Panc1 (cell line): ENCODE measurements at regions not wholly inside any gene's neighbourhood (a gene's known extent, or its start where the extent isn't known, plus 50 kb on each side); places are given as distances from the start of the nearest gene placed in this dataset.

Experiments
- ATAC-seq: fragments of 200-7000 bp; cut with Tn5 transposase; 2 replicates; pipeline ENCODE4 v1.9.1; 2020; ENCODE audit warnings: mild to moderate bottlenecking, moderate library complexity
- BruUV-seq: library from RNA; stranded (reverse); fragments of 400-500 nt; replicated peaks from 2 replicates; lab custom pipeline; 2021; lab: Mats Ljungman, UMichigan
- CTCF ChIA-PET: fragments of 300-600 bp; sonication (Branson Sonifier 250); formaldehyde crosslinking; loops from one replicate; lab custom pipeline; 2022; ENCODE audit warnings: antibody characterized with exemption; lab: Charles Lee
- POLR2A ChIA-PET: fragments of 300-600 bp; sonication (Branson Sonifier 250); formaldehyde crosslinking; loops from one replicate; lab custom pipeline; 2022; ENCODE audit warnings: antibody characterized with exemption; lab: Charles Lee
- DNase-seq: peaks from one replicate; pipeline ENCODE4 v3.0.0-alpha.2; 2010; ENCODE audit warnings: low read depth, low spot score
- H3K27ac ChIP-seq: 2 replicates; pipeline ENCODE4 v1.5.1; 2011; ENCODE audit warnings: mild to moderate bottlenecking, low read length, inconsistent platforms
- H3K27me3 ChIP-seq: fragments of 200-500 bp; sonication (Bioruptor generic); 2 replicates; pipeline ENCODE4 v1.6.0; 2014; ENCODE audit warnings: low read length, inconsistent platforms; ENCODE audit not compliant: control insufficient read depth, insufficient read depth
- H3K36me3 ChIP-seq: fragments of 200-500 bp; sonication (Bioruptor generic); 2 replicates; pipeline ENCODE4 v1.5.1; 2014; ENCODE audit warnings: inconsistent platforms, mild to moderate bottlenecking, low read length, moderate library complexity; ENCODE audit not compliant: control insufficient read depth, insufficient read depth
- H3K4me1 ChIP-seq: 2 replicates; pipeline ENCODE4 v1.5.1; 2011; ENCODE audit warnings: inconsistent platforms, mild to moderate bottlenecking, low read length, moderate library complexity; ENCODE audit not compliant: control insufficient read depth, insufficient read depth
- H3K4me3 ChIP-seq, 2 experiments: 2 replicates each; pipeline ENCODE4 v1.5.1; 2011 to 2012; ENCODE audit warnings: low read depth in 2 of 2, low read length in 2 of 2, mild to moderate bottlenecking in 2 of 2, inconsistent platforms in 1 of 2, moderate library complexity in 1 of 2
- H3K9me3 ChIP-seq: fragments of 200-500 bp; sonication (Bioruptor generic); 2 replicates; pipeline ENCODE4 v1.5.1; 2014; ENCODE audit warnings: low read depth, mild to moderate bottlenecking, inconsistent platforms, low read length, moderate library complexity; ENCODE audit not compliant: control insufficient read depth, insufficient read depth
- CTCF ChIP-seq: fragments of 450-650 bp; IDR thresholded peaks from 2 replicates; pipeline ENCODE4 v1.5.1; 2017; ENCODE audit warnings: mild to moderate bottlenecking
- POLR2AphosphoS5 ChIP-seq: IDR thresholded peaks from 2 replicates; pipeline ENCODE4 v1.6.1; 2012; ENCODE audit warnings: mild to moderate bottlenecking, low read depth, low read length, moderate library complexity
- REST ChIP-seq, 2 experiments: IDR thresholded peaks; 2 replicates each; pipeline ENCODE4 v1.6.1; 2011 to 2012; ENCODE audit warnings: low read depth in 2 of 2, control low read depth in 1 of 2, low read length in 1 of 2, mild to moderate bottlenecking in 1 of 2, moderate library complexity in 1 of 2; ENCODE audit not compliant: insufficient read depth in 1 of 2
- SIN3A ChIP-seq: IDR thresholded peaks from 2 replicates; pipeline ENCODE4 v1.6.1; 2012; ENCODE audit warnings: low read depth, mild to moderate bottlenecking, low read length, moderate library complexity, borderline replicate concordance; ENCODE audit not compliant: insufficient read depth
- TCF7L2 ChIP-seq: IDR thresholded peaks from 2 replicates; pipeline ENCODE4 v1.6.1; 2011; ENCODE audit warnings: mild to moderate bottlenecking, low read depth, low read length, inconsistent platforms
- in situ Hi-C: cut with HindIII; loops from 2 replicates; pipeline ENCODE4 v1.10.0; 2016; ENCODE audit warnings: low sequenced_read_pairs, low pct_unique_long_range_greater_than_20kb
- intact Hi-C: fragments of 100-400 bp; cut with micrococcal nuclease; formaldehyde crosslinking; loops from one replicate; pipeline ENCODE4 v1.10.0; 2022; ENCODE audit not compliant: unreplicated experiment

GRCh38 chr7:142615508-142615907 lies 133.8 kb upstream of the PRSS1 start:
- no peak for ATAC-seq
- H3K27ac ChIP-seq, result no peak overlapping the region
- TF ChIP-seq CTCF (no peak), TCF7L2 (no peak), POLR2AphosphoS5 (no peak), REST (IDR thresholded peaks at IDR 0.05; ENCODE audit: insufficient read depth in 1 of 2, low read depth in 2 of 2, low read length in 1 of 2) (no peak), SIN3A (no peak)
- intact Hi-C loops, result no loop called here
- no TSS peak for BruUV-seq
- no peak overlapping the region for H3K4me3 ChIP-seq
- CTCF ChIA-PET, result no interaction called here
- H3K4me1 ChIP-seq, result no peaks in the 10 kb centered on the region
- DNase-seq, result no peak
- no peaks in the 10 kb centered on the region for H3K9me3 ChIP-seq
- no peaks in the 10 kb centered on the region for H3K36me3 ChIP-seq
- peaks cover 9% of the 10 kb centered on the region for H3K27me3 ChIP-seq
- in situ Hi-C loops, result no loop called here
- POLR2A ChIA-PET, result no interaction called here

- DNase-seq (no peak), ATAC-seq (no peak)
- Histone ChIP-seq H3K36me3 (no peaks in the 10 kb centered on the region), H3K4me1 (no peaks in the 10 kb centered on the region), H3K4me3 (no peak overlapping the region), H3K9me3 (no peaks in the 10 kb centered on the region), H3K27me3 (peaks cover 13% of the 10 kb centered on the region), H3K27ac (no peak overlapping the region)
- intact Hi-C loops, result no loop called here
- ChIA-PET POLR2A (no interaction called here), CTCF (no interaction called here)
- in situ Hi-C loops, result no loop called here
- TF ChIP-seq REST (IDR thresholded peaks at IDR 0.05; ENCODE audit: insufficient read depth in 1 of 2, low read depth in 2 of 2, low read length in 1 of 2) (no peak), TCF7L2 (no peak), POLR2AphosphoS5 (no peak), SIN3A (no peak), CTCF (no peak)
- BruUV-seq, result no TSS peak
These were observed 135.2 kb upstream of the PRSS1 start for GRCh38 chr7:142614116-142614515.
